OCI-LY7 (cell line): ENCODE measurements at regions not wholly inside any gene's neighbourhood (a gene's known extent, or its start where the extent isn't known, plus 50 kb on each side); places are given as distances from the start of the nearest gene placed in this dataset.

Source experiments
- EZH2phosphoT487 ChIP-seq: fragments of 200-600 bp; sonication (generic); IDR thresholded peaks from 2 replicates; pipeline ENCODE4 v1.6.1; 2018; ENCODE audit warnings: low read depth, borderline replicate concordance, mild to moderate bottlenecking, mixed run types, antibody characterized with exemption, low read length, moderate library complexity, mixed read lengths
- TF ChIP-seq, protein P1 (sequence below): fragments of 200-600 bp; sonication (generic); conservative IDR thresholded peaks from 2 replicates; pipeline ENCODE4 v1.5.1; 2014; ENCODE audit warnings: mild to moderate bottlenecking, antibody characterized with exemption, low read length, moderate library complexity, mixed read lengths

DNA sequence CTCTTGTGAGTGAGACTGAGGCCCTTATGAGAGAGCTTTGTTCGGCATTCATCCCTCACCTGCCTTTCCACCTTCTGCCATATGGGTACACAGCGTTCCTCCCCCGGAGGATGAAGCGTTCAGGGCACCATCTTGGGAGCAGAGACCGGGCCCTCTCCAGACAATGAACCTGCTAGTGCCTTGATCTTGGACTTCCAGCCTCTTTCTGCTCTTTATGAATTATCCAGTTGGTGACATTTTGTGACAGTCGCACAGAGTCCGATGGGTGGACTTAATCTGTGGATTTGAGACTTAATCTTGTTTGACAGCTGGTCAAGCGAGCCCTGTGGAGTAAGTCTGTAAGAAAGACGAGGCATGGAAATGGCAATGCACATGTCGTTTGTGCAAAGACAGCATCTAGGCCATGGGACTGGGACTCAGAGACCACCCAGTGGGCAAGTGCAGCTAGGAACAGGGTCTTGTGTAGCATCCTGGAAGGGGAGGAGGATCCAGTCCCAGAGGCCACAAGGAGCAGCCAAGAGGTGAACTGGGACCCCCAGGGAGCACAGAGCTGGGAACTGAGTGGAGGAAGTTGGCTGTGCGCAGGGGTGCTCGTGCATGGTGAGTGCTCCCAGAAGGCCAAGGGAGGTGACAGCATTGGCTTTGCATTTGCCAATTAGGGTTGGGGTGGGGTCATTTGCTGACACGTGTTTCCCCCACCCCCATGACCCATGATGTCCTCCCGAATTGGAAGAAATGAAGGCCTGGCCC, 69.5 kb upstream of the HDAC4 start:
- TF ChIP-seq, protein P1, sequence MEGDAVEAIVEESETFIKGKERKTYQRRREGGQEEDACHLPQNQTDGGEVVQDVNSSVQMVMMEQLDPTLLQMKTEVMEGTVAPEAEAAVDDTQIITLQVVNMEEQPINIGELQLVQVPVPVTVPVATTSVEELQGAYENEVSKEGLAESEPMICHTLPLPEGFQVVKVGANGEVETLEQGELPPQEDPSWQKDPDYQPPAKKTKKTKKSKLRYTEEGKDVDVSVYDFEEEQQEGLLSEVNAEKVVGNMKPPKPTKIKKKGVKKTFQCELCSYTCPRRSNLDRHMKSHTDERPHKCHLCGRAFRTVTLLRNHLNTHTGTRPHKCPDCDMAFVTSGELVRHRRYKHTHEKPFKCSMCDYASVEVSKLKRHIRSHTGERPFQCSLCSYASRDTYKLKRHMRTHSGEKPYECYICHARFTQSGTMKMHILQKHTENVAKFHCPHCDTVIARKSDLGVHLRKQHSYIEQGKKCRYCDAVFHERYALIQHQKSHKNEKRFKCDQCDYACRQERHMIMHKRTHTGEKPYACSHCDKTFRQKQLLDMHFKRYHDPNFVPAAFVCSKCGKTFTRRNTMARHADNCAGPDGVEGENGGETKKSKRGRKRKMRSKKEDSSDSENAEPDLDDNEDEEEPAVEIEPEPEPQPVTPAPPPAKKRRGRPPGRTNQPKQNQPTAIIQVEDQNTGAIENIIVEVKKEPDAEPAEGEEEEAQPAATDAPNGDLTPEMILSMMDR = no peak
- no peak for TF ChIP-seq EZH2phosphoT487
